DOHH2 (cell line): ENCODE measurements at regions not wholly inside any gene's neighbourhood (a gene's known extent, or its start where the extent isn't known, plus 50 kb on each side); places are given as distances from the start of the nearest gene placed in this dataset.

Source experiments
- EZH2phosphoT487 ChIP-seq: fragments of 200-600 bp; sonication (generic); IDR thresholded peaks from 2 replicates; pipeline ENCODE4 v1.6.1; 2017; ENCODE audit warnings: borderline replicate concordance, mild to moderate bottlenecking, antibody characterized with exemption, low read length, moderate library complexity, mixed read lengths
- TF ChIP-seq, protein P1 (sequence below): fragments of 200-600 bp; sonication (generic); IDR thresholded peaks from one replicate; pipeline ENCODE4 v1.5.1; 2014; ENCODE audit warnings: antibody characterized with exemption, mild to moderate bottlenecking, low read depth, low read length; ENCODE audit not compliant: poor library complexity, severe bottlenecking

DNA sequence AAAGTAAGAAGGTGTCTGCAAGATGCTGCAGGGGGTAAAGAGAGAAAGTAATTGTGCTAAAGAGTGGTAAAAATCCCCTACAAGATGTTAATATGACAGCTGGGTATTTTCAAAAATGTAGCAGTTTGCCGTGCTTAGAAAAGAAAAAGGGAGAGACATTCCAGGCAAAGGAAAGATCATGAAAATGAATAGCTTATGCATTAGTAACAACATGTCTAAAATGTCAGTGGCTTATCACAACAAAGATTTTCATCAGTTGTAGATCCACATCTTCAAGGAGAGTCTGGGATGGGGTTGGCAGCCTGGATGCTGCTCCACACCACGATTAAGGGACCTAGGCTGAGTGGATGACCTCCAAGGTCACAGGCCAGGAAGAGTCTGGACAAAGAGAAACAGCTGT lies 920.9 kb downstream of the GRID1 start:
- TF ChIP-seq, protein P1, sequence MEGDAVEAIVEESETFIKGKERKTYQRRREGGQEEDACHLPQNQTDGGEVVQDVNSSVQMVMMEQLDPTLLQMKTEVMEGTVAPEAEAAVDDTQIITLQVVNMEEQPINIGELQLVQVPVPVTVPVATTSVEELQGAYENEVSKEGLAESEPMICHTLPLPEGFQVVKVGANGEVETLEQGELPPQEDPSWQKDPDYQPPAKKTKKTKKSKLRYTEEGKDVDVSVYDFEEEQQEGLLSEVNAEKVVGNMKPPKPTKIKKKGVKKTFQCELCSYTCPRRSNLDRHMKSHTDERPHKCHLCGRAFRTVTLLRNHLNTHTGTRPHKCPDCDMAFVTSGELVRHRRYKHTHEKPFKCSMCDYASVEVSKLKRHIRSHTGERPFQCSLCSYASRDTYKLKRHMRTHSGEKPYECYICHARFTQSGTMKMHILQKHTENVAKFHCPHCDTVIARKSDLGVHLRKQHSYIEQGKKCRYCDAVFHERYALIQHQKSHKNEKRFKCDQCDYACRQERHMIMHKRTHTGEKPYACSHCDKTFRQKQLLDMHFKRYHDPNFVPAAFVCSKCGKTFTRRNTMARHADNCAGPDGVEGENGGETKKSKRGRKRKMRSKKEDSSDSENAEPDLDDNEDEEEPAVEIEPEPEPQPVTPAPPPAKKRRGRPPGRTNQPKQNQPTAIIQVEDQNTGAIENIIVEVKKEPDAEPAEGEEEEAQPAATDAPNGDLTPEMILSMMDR: no peak
- no peak for TF ChIP-seq EZH2phosphoT487
